K562 (cell line): ENCODE measurements at regions not wholly inside any gene's neighbourhood (a gene's known extent, or its start where the extent isn't known, plus 50 kb on each side); places are given as distances from the start of the nearest gene placed in this dataset.

ENCODE experiments used
- ATAC-seq: fragments of 200-7000 bp; cut with Tn5 transposase; 3 replicates; pipeline ENCODE4 v1.9.1; 2020; ENCODE audit warnings: moderate library complexity
- BruUV-seq: library from RNA; stranded (reverse); fragments of 400-500 nt; replicated peaks from 2 replicates; lab custom pipeline; 2021; lab: Mats Ljungman, UMichigan
- CTCF ChIA-PET: fragments of 300-600 bp; formaldehyde crosslinking; extraction: SDS; loops from one replicate; lab custom pipeline; 2021; ENCODE audit warnings: low intra/inter-chr PET ratio; lab: Yijun Ruan, JAX
- POLR2A ChIA-PET: fragments of 300-600, 350-650 bp; sonication (Branson Sonifier 250); formaldehyde crosslinking; extraction: SDS; loops from one replicate; lab custom pipeline; 2021; ENCODE audit warnings: antibody characterized with exemption, inconsistent platforms; lab: Yijun Ruan, JAX
- DNase-seq, 4 experiments: peaks; one replicate each; pipeline versions ENCODE4 v3.0.0 to v3.0.0-alpha.2; 2011 to 2018; ENCODE audit warnings: low spot score in 3 of 4, mixed read lengths in 3 of 4; ENCODE audit errors: extremely low read depth in 1 of 4
- FAIRE-seq: peaks from 2 replicates; lab custom pipeline; 2011; peaks lifted over from hg19 to GRCh38; lab: Jason Lieb, UNC
- H2AFZ ChIP-seq: 2 replicates; pipeline ENCODE4 v1.6.0; 2011; ENCODE audit warnings: low read depth, low read length, control low read depth, inconsistent platforms
- H3K27ac ChIP-seq: fragments of 200-600 bp; 3 replicates; pipeline ENCODE4 v1.8.0; 2011; ENCODE audit warnings: low read depth, mild to moderate bottlenecking, control low read depth, inconsistent platforms, low read length, moderate library complexity, mixed read lengths; ENCODE audit errors: extremely low read depth
- H3K27me3 ChIP-seq, 2 experiments: fragments of 300-600 bp in 1 of 2; 2 replicates in 1 of 2; 3 replicates in 1 of 2; pipeline versions ENCODE4 v1.6.0 to v1.8.0; 2011; ENCODE audit warnings: inconsistent platforms in 2 of 2, low read length in 2 of 2, mild to moderate bottlenecking in 1 of 2, mixed read lengths in 1 of 2, moderate library complexity in 1 of 2; ENCODE audit not compliant: control insufficient read depth in 2 of 2, insufficient read depth in 2 of 2
- H3K36me3 ChIP-seq: fragments of 300-600 bp; 3 replicates; pipeline ENCODE4 v1.8.0; 2011; ENCODE audit warnings: mild to moderate bottlenecking, low read length, inconsistent platforms; ENCODE audit not compliant: control insufficient read depth, insufficient read depth
- H3K4me1 ChIP-seq, 2 experiments: fragments of 200-600 bp in 1 of 2; replicated peaks in 1 of 2; 2 replicates in 1 of 2; 3 replicates in 1 of 2; pipeline versions ENCODE4 v1.5.1 to v1.8.0; 2011; ENCODE audit warnings: inconsistent platforms in 2 of 2, low read length in 2 of 2, mild to moderate bottlenecking in 1 of 2, mixed read lengths in 1 of 2, moderate library complexity in 1 of 2; ENCODE audit not compliant: control insufficient read depth in 2 of 2, insufficient read depth in 2 of 2
- H3K4me2 ChIP-seq: 2 replicates; pipeline ENCODE4 v1.6.1; 2011; ENCODE audit warnings: low read length, control low read depth, inconsistent platforms, mixed read lengths; ENCODE audit not compliant: insufficient read depth
- H3K4me3 ChIP-seq: fragments of 200-600 bp; sonication (generic), shearing (Covaris generic); 2 replicates; pipeline ENCODE4 v1.5.1; 2016; ENCODE audit warnings: control low read depth, inconsistent platforms
- H3K79me2 ChIP-seq: fragments of 200-600 bp; 3 replicates; pipeline ENCODE4 v1.8.0; 2011; ENCODE audit warnings: low read length, inconsistent platforms; ENCODE audit not compliant: control insufficient read depth, insufficient read depth
- H3K9ac ChIP-seq, 2 experiments: 2 replicates each; pipeline versions ENCODE4 v1.6.0 to v1.6.1; 2011; ENCODE audit warnings: low read depth in 2 of 2, low read length in 2 of 2, control low read depth in 1 of 2, inconsistent platforms in 1 of 2, mild to moderate bottlenecking in 1 of 2, mixed read lengths in 1 of 2; ENCODE audit not compliant: insufficient read depth in 1 of 2
- H3K9me1 ChIP-seq: one replicate; pipeline ENCODE4 v1.6.0; 2011; ENCODE audit warnings: inconsistent platforms, mild to moderate bottlenecking, low read length, moderate library complexity; ENCODE audit not compliant: control insufficient read depth, insufficient read depth
- H3K9me3 ChIP-seq: replicated peaks from 2 replicates; pipeline ENCODE4 v1.5.1; 2011; ENCODE audit warnings: low read depth, low read length, inconsistent platforms; ENCODE audit not compliant: control insufficient read depth, insufficient read depth
- H4K20me1 ChIP-seq: replicated peaks from 2 replicates; pipeline ENCODE4 v1.6.1; 2011; ENCODE audit warnings: low read length, inconsistent platforms, mixed read lengths; ENCODE audit not compliant: control insufficient read depth, insufficient read depth
- BRCA1 ChIP-seq, 2 experiments: fragments of 450-650 bp in 1 of 2; sonication (generic) in 1 of 2; formaldehyde crosslinking in 1 of 2; IDR thresholded peaks; 2 replicates each; pipeline versions ENCODE4 v1.5.0 to v1.6.1; 2017 to 2020; ENCODE audit warnings: mild to moderate bottlenecking in 1 of 2, missing genetic modification reagents in 1 of 2
- CAMTA2 ChIP-seq: fragments of 250-450 bp; sonication (Bioruptor Pico); conservative IDR thresholded peaks from 2 replicates; pipeline ENCODE4 v1.5.1; 2022
- CBX8 ChIP-seq: fragments of 200-600 bp; sonication (generic); IDR thresholded peaks from 2 replicates; pipeline ENCODE4 v1.6.1; 2012; ENCODE audit warnings: borderline replicate concordance, mixed run types, low read depth, mild to moderate bottlenecking, moderate library complexity, mixed read lengths, low read length, control low read depth, inconsistent platforms; ENCODE audit not compliant: poor library complexity, severe bottlenecking; ENCODE audit errors: extremely low read depth
- EZH2 ChIP-seq: IDR thresholded peaks from 2 replicates; pipeline ENCODE4 v1.6.1; 2012; ENCODE audit warnings: low read depth, mild to moderate bottlenecking, inconsistent platforms, low read length, borderline replicate concordance
- HIVEP1 ChIP-seq: fragments of 250-450 bp; sonication (Bioruptor Pico); IDR thresholded peaks from 2 replicates; pipeline ENCODE4 v1.4.0; 2020; ENCODE audit warnings: mild to moderate bottlenecking
- MAFG ChIP-seq: fragments of 450-650 bp; conservative IDR thresholded peaks from 2 replicates; pipeline ENCODE4 v1.6.1; 2016; ENCODE audit warnings: missing genetic modification characterization, missing compliant biosample characterization
- PHB ChIP-seq: fragments of 250-450 bp; sonication (Bioruptor Pico); IDR thresholded peaks from 2 replicates; pipeline ENCODE4 v1.5.0; 2021
- RAD51 ChIP-seq: fragments of 450-650 bp; IDR thresholded peaks from 2 replicates; pipeline ENCODE4 v1.7.1; 2016; ENCODE audit warnings: low read depth, mild to moderate bottlenecking, borderline replicate concordance
- RBM25 ChIP-seq: fragments of 200-400 bp; formaldehyde crosslinking; IDR thresholded peaks from 2 replicates; pipeline ENCODE4 v1.6.1; 2018; ENCODE audit warnings: low read length, low read depth, moderate library complexity; ENCODE audit not compliant: severe bottlenecking
- RHOXF2B ChIP-seq: fragments of 250-450 bp; sonication (Bioruptor Pico); conservative IDR thresholded peaks from 2 replicates; pipeline ENCODE4 v1.5.1; 2021
- TAL1 ChIP-seq: fragments of 450-650 bp; IDR thresholded peaks from 2 replicates; pipeline ENCODE4 v1.6.1; 2016; ENCODE audit warnings: mild to moderate bottlenecking
- ZNF217 ChIP-seq: sonication (generic); formaldehyde crosslinking; IDR thresholded peaks from 2 replicates; pipeline ENCODE4 v1.8.0; 2022; ENCODE audit warnings: mild to moderate bottlenecking, missing genetic modification reagents
- ZNF274 ChIP-seq: IDR thresholded peaks from 2 replicates; pipeline ENCODE4 v1.6.1; 2011; ENCODE audit warnings: low read depth, mild to moderate bottlenecking, low read length, moderate library complexity, borderline replicate concordance
- ZNF780A ChIP-seq: fragments of 250-450 bp; sonication (Bioruptor Pico); IDR thresholded peaks from 2 replicates; pipeline ENCODE4 v1.5.0; 2021; ENCODE audit warnings: mild to moderate bottlenecking
- whole genome bisulfite sequencing: fragments of 100-300 bp; shearing (Covaris generic); methylation state at CpG from one replicate; pipeline ENCODE4 v1.1.6; 2016; ENCODE audit warnings: low coverage, mixed read lengths; ENCODE audit not compliant: insufficient coverage; ENCODE audit errors: missing lambda C conversion rate; 5-methylcytosine and 5-hydroxymethylcytosine counted together
- in situ Hi-C: fragments of 300-500 bp; cut with MboI; formaldehyde crosslinking; loops from 4 replicates; pipeline ENCODE4 v1.15.0; 2018; ENCODE audit warnings: inconsistent platforms, mixed read lengths
- intact Hi-C: fragments of 100-400 bp; cut with micrococcal nuclease; formaldehyde crosslinking; loops from 2 replicates; pipeline ENCODE4 v1.14.2; 2022

DNA sequence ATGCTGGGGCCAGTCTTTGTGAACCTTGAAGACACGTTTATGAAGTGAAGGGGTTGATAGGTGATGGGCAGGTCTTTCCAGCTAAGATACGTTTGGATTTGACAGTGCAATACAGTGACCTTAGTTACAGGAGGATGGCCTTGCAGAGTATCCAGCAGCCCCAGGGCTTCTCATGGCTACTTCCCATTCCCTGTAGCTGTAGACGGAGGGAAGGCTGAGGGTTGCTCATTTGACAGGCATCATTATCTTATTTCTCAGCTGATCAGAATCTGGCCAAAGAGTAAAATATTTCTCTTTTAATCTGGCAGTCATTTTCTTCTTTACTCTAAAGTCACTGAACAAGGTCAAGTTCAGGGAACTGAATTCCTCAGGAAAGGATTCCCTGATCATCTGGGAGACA is 85.1 kb upstream of the RMDN2 start:
- no TSS peak for BruUV-seq
- WGBS: 0% methylated on average over 3 of the region's 3 CpGs
- in situ Hi-C loops: no loop called here

DNA sequence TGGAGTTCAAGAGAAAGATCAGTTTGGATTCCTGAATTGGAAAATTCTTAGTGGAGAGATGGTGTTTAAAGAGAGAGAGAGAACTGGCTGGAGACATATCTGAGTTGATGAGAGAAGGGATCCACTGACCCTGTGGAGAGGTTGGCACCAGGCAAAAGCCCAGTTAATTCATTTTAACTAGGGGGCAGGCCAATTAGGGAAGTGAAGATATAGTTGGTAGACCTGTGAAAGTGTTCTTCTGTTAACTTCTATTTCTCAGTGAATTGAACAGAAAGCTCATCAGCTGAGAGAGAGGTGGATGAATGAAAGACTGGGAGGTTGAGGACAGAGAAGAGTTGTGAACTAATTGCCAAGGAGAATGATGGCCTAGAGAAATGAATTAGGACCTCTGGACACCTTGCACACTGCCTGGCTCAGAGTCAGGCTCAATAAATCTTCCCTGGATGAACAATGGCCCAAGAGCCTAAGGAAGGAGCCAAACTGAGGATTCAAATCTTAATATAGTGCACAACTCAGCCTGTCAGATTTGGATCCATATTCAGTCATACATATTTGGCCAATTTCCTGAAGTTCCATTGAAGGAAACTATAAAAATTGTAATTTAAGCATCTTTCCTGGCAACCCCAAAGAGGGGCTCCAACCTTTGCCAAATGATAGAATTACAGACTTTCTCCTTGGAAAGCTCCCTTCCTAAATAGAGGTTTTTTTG is 82.2 kb upstream of the RMDN2 start:
- H3K79me2 ChIP-seq: no peaks in the 10 kb centered on the region
- no peak overlapping the region for H3K27ac ChIP-seq
- no peaks in the 10 kb centered on the region for H4K20me1 ChIP-seq
- no peaks in the 10 kb centered on the region for H3K36me3 ChIP-seq
- H3K9me1 ChIP-seq: no peaks in the 10 kb centered on the region
- POLR2A ChIA-PET: no interaction called here
- ATAC-seq: no peak
- peaks cover 0 to 6% of the 10 kb centered on the region in 2 experiments; a peak in 2 of 5 replicates for H3K27me3 ChIP-seq
- no TSS peak for BruUV-seq
- no peaks in the 10 kb centered on the region for H3K4me1 ChIP-seq
- no peak overlapping the region for H3K4me2 ChIP-seq
- CTCF ChIA-PET: no interaction called here
- no peak for DNase-seq
- TF ChIP-seq TAL1: no peak
- TF ChIP-seq RHOXF2B: no peak
- TF ChIP-seq ZNF780A: no peak
- TF ChIP-seq EZH2: no peak
- H3K9me3 ChIP-seq: no peaks in the 10 kb centered on the region
- H3K9ac ChIP-seq: no peak overlapping the region
- no peak overlapping the region for H2AFZ ChIP-seq
- intact Hi-C loops (no loop called here), in situ Hi-C loops (no loop called here)
- no peak for FAIRE-seq
- no peak overlapping the region for H3K4me3 ChIP-seq

More for the DNA sequence above, 85.1 kb upstream of the RMDN2 start:
- no peaks in the 10 kb centered on the region for H3K9me3 ChIP-seq
- H3K4me3 ChIP-seq: no peak overlapping the region
- no peaks in the 10 kb centered on the region for H3K4me1 ChIP-seq
- FAIRE-seq: no peak
- no peak overlapping the region for H2AFZ ChIP-seq
- H3K4me2 ChIP-seq: no peak overlapping the region
- H3K36me3 ChIP-seq: no peaks in the 10 kb centered on the region
- H4K20me1 ChIP-seq: no peaks in the 10 kb centered on the region
- TF ChIP-seq HIVEP1 (CRISPR knock-in tag) (no peak), BRCA1 (IDR thresholded peaks at IDR 0.05) (no peak), BRCA1 (CRISPR knock-in tag; IDR thresholded peaks at IDR 0.05) (no peak), ZNF274 (no peak), PHB (CRISPR knock-in tag) (no peak), CBX8 (no peak), RAD51 (no peak), RBM25 (no peak), CAMTA2 (CRISPR knock-in tag) (no peak), ZNF217 (no peak), MAFG (no peak)
- ChIA-PET POLR2A (interaction anchor here (0.7 kb wide), 1 partner anchor 14 kb away, joined by 4 read pairs; no protein-coding TSS in a partner anchor), CTCF (no interaction called here)
- intact Hi-C loops: no loop called here
- no peaks in the 10 kb centered on the region for H3K79me2 ChIP-seq
- H3K27me3 ChIP-seq: peaks cover 0 to 6% of the 10 kb centered on the region in 2 experiments; a peak in 2 of 5 replicates
- DNase-seq: no peak
- ATAC-seq: no peak
- no peak overlapping the region for H3K27ac ChIP-seq
- no peaks in the 10 kb centered on the region for H3K9me1 ChIP-seq
- no peak overlapping the region for H3K9ac ChIP-seq
